ENCODE measurements at regions not wholly inside any gene's neighbourhood (a gene's known extent, or its start where the extent isn't known, plus 50 kb on each side); places are given as distances from the start of the nearest gene placed in this dataset.

- TF ChIP-seq CTCF (IDR thresholded peaks at IDR 0.05) (no peak), REST (IDR thresholded peaks at IDR 0.05; ENCODE audit: insufficient read depth in 1 of 2, low read depth in 2 of 2, low read length in 1 of 2) (no peak), POLR2AphosphoS5 (IDR thresholded peaks at IDR 0.05; ENCODE audit: low read depth, low read length) (no peak), SIN3A (IDR thresholded peaks at IDR 0.05; ENCODE audit: borderline replicate concordance, insufficient read depth, low read depth, low read length) (no peak), TCF7L2 (IDR thresholded peaks at IDR 0.05; ENCODE audit: low read depth, low read length) (no peak)
Measured at GRCh38 chr13:73601708-73602107, 532.5 kb downstream of the KLF12 start.
